Liver (tissue), 7 donors: ENCODE measurements at regions not wholly inside any gene's neighbourhood (a gene's known extent, or its start where the extent isn't known, plus 50 kb on each side); places are given as distances from the start of the nearest gene placed in this dataset.

Source experiments
- DNase-seq: peaks from one replicate; pipeline ENCODE4 v3.0.0-alpha.2; 2017; ENCODE audit warnings: low spot score
- H3K27ac ChIP-seq, 2 donors: one replicate each; pipeline ENCODE4 v1.7.0; 2013; ENCODE audit warnings: inconsistent platforms in 2 of 2, low read length in 2 of 2, control low read depth in 1 of 2, low read depth in 1 of 2, mild to moderate bottlenecking in 1 of 2
- H3K27me3 ChIP-seq, 4 donors: one replicate each; pipeline versions ENCODE4 v1.6.1 to v1.7.0; 2013; ENCODE audit warnings: low read length in 3 of 4, inconsistent platforms in 1 of 4, mild to moderate bottlenecking in 1 of 4, moderate library complexity in 1 of 4; ENCODE audit not compliant: control insufficient read depth in 4 of 4, insufficient read depth in 4 of 4
- H3K36me3 ChIP-seq, 4 donors: one replicate each; pipeline versions ENCODE4 v1.6.1 to v1.7.0; 2013; ENCODE audit warnings: low read length in 3 of 4, mild to moderate bottlenecking in 3 of 4, low read depth in 1 of 4, moderate library complexity in 1 of 4; ENCODE audit not compliant: control insufficient read depth in 4 of 4, insufficient read depth in 3 of 4
- H3K4me1 ChIP-seq, 4 donors: one replicate each; pipeline versions ENCODE4 v1.6.1 to v1.7.0; 2013; ENCODE audit warnings: low read length in 3 of 4, mild to moderate bottlenecking in 3 of 4, moderate library complexity in 1 of 4; ENCODE audit not compliant: control insufficient read depth in 4 of 4, insufficient read depth in 4 of 4
- H3K4me3 ChIP-seq, 3 donors: one replicate each; pipeline versions ENCODE4 v1.6.1 to v1.7.0; 2013; ENCODE audit warnings: low read length in 3 of 3, control low read depth in 1 of 3, low read depth in 1 of 3, mild to moderate bottlenecking in 1 of 3
- H3K9ac ChIP-seq, 2 donors: one replicate each; pipeline ENCODE4 v1.7.0; 2013; ENCODE audit warnings: low read length in 2 of 2, mild to moderate bottlenecking in 2 of 2, moderate library complexity in 2 of 2, control low read depth in 1 of 2, low read depth in 1 of 2
- H3K9me3 ChIP-seq, 4 donors: one replicate each; pipeline versions ENCODE4 v1.6.1 to v1.7.0; 2013; ENCODE audit warnings: low read length in 3 of 4; ENCODE audit not compliant: control insufficient read depth in 4 of 4
- ATF3 ChIP-seq: IDR thresholded peaks from 2 replicates; pipeline ENCODE4 v1.6.1; 2016; ENCODE audit warnings: antibody characterized with exemption
- EGR1 ChIP-seq, 2 donors: IDR thresholded peaks; 2 replicates each; pipeline ENCODE4 v1.6.1; 2016 to 2018; ENCODE audit warnings: antibody characterized with exemption in 2 of 2, low read depth in 2 of 2
- FOXA1 ChIP-seq: IDR thresholded peaks from 2 replicates; pipeline ENCODE4 v1.6.1; 2016; ENCODE audit warnings: antibody characterized with exemption
- HNF4G ChIP-seq: IDR thresholded peaks from 2 replicates; pipeline ENCODE4 v1.6.1; 2016; ENCODE audit warnings: antibody characterized with exemption
- JUND ChIP-seq, 2 donors: IDR thresholded peaks; 2 replicates each; pipeline ENCODE4 v1.6.1; 2016; ENCODE audit warnings: antibody characterized with exemption in 2 of 2
- MAX ChIP-seq: IDR thresholded peaks from 2 replicates; pipeline ENCODE4 v1.6.1; 2016; ENCODE audit warnings: antibody characterized with exemption
- NR2F2 ChIP-seq: IDR thresholded peaks from 2 replicates; pipeline ENCODE4 v1.6.1; 2016; ENCODE audit warnings: antibody characterized with exemption
- RAD21 ChIP-seq, 2 donors: IDR thresholded peaks; 2 replicates each; pipeline ENCODE4 v1.6.1; 2016; ENCODE audit warnings: antibody characterized with exemption in 2 of 2, mild to moderate bottlenecking in 2 of 2
- REST ChIP-seq: IDR thresholded peaks from 2 replicates; pipeline ENCODE4 v1.6.1; 2016; ENCODE audit warnings: antibody characterized with exemption, mild to moderate bottlenecking
- RXRA ChIP-seq, 2 donors: IDR thresholded peaks; 2 replicates each; pipeline ENCODE4 v1.6.1; 2017 to 2018; ENCODE audit warnings: antibody characterized with exemption in 2 of 2, mild to moderate bottlenecking in 1 of 2
- TAF1 ChIP-seq: conservative IDR thresholded peaks from 2 replicates; pipeline ENCODE4 v1.6.1; 2016; ENCODE audit warnings: antibody characterized with exemption, mild to moderate bottlenecking
- YY1 ChIP-seq: IDR thresholded peaks from 2 replicates; pipeline ENCODE4 v1.6.1; 2016; ENCODE audit warnings: antibody characterized with exemption, mild to moderate bottlenecking
- WGBS: extraction: QIAGEN DNeasy Blood & Tissue Kit; methylation state at CpG from one replicate; pipeline ENCODE4 v1.1.7; 2013; 5-methylcytosine and 5-hydroxymethylcytosine counted together
- TF ChIP-seq, protein P1 (sequence below): IDR thresholded peaks from 2 replicates; pipeline ENCODE4 v1.6.1; 2016; ENCODE audit warnings: antibody characterized with exemption
- donor health status: healthy.
- donor health status: healthy.
- donor health status: healthy.
- donor health status: healthy.

DNA sequence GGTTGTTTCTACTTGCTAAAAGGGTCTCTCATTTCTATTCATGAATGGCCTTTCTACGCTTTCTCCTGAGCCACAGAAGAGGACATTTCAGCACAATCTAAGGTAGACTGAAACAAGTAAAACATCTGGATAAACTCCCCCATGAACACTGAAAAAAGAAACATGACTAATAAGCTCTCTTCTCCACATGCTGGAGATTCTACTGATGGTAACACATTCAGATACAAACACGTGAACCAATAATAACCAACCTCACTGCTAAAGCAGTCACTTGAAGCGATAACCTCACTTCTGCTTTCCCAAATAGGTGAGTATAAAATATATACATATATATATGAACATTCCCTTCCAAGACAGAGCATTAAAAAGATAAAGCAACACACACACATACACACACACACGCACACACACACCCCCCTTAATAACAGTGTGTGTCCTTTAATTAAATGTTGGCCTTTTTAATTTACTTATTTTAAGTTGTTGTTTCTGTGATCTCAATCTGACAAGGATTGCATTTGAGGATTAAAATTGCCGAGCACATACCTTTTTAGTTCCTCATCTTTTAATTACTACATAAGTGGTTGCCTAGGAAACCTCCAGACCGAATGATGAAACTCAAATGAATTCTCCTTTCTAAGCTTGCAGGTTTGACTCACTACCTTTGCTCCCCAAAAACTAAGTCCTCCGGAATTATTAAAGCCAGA lies 292.4 kb upstream of the KLF14 start (continued):
- TF ChIP-seq MAX (no peak), RAD21 (IDR thresholded peaks at IDR 0.05) (no peak), FOXA1 (no peak)

DNA sequence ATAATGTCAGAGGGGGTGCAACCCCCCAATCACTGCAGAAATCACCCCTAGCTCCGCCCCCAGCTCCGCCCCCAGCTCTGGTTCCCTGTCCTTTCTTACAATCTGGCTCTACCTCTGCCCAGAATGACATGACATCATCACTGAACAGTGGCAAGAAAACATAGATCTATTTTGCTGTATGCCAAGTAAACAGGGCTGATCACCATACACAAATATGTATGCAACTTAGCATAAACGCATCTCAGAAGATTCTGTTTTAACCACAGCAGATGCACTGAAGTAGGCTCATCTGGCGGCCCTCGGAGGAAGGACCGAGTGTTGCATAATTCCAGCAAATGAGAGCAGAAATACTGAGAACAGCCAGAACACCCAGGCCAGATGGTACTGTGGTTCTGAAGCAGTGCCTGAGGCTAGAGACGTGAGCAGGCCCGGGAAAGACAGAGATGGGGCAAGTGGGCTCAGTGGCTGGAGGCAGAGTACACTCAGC lies 293.3 kb upstream of the KLF14 start:
- H3K4me1 ChIP-seq, result peaks cover 0 to 6% (median 3%) of the 10 kb centered on the region in 4 donors
- no peak overlapping the region for H3K27ac ChIP-seq
- DNase-seq, result no peak
- H3K36me3 ChIP-seq, result no peaks in the 10 kb centered on the region
- H3K27me3 ChIP-seq, result no peaks in the 10 kb centered on the region
- no peak overlapping the region for H3K4me3 ChIP-seq
- 85% methylated on average over 8 of the region's 8 CpGs for WGBS
- no peaks in the 10 kb centered on the region for H3K9me3 ChIP-seq
- no peak for TF ChIP-seq HNF4G
- TF ChIP-seq, protein P1, sequence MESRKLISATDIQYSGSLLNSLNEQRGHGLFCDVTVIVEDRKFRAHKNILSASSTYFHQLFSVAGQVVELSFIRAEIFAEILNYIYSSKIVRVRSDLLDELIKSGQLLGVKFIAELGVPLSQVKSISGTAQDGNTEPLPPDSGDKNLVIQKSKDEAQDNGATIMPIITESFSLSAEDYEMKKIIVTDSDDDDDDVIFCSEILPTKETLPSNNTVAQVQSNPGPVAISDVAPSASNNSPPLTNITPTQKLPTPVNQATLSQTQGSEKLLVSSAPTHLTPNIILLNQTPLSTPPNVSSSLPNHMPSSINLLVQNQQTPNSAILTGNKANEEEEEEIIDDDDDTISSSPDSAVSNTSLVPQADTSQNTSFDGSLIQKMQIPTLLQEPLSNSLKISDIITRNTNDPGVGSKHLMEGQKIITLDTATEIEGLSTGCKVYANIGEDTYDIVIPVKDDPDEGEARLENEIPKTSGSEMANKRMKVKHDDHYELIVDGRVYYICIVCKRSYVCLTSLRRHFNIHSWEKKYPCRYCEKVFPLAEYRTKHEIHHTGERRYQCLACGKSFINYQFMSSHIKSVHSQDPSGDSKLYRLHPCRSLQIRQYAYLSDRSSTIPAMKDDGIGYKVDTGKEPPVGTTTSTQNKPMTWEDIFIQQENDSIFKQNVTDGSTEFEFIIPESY, result no peak
- TF ChIP-seq NR2F2, result no peak
- TF ChIP-seq MAX, result no peak
- no peak for TF ChIP-seq ATF3
- TF ChIP-seq TAF1, result no peak
- no peak for TF ChIP-seq EGR1 (IDR thresholded peaks at IDR 0.05; ENCODE audit: low read depth in 2 of 2)
- no peak for TF ChIP-seq YY1
- TF ChIP-seq RAD21 (IDR thresholded peaks at IDR 0.05), result no peak
- H3K9ac ChIP-seq, result no peak overlapping the region

GRCh38 chr7:131028295-131028694 lies 294.3 kb upstream of the KLF14 start:
- Histone ChIP-seq H3K4me3 (no peak overlapping the region), H3K27ac (no peak overlapping the region), H3K4me1 (peaks cover 0 to 6% (median 3%) of the 10 kb centered on the region in 4 donors), H3K27me3 (no peaks in the 10 kb centered on the region), H3K9ac (no peak overlapping the region), H3K36me3 (no peaks in the 10 kb centered on the region), H3K9me3 (no peaks in the 10 kb centered on the region)
- no peak for DNase-seq
- WGBS, result 94% methylated on average over 2 of the region's 2 CpGs
- TF ChIP-seq, protein P1, result no peak
- no peak for TF ChIP-seq MAX
- no peak for TF ChIP-seq REST
- no peak for TF ChIP-seq RXRA (IDR thresholded peaks at IDR 0.05)
- TF ChIP-seq FOXA1, result no peak
- TF ChIP-seq JUND (IDR thresholded peaks at IDR 0.05), result no peak
- TF ChIP-seq ATF3, result no peak
- no peak for TF ChIP-seq RAD21 (IDR thresholded peaks at IDR 0.05)
